Kidney (tissue), 13 donors: ENCODE measurements at regions not wholly inside any gene's neighbourhood (a gene's known extent, or its start where the extent isn't known, plus 50 kb on each side); places are given as distances from the start of the nearest gene placed in this dataset.

Experiments used
- DNase-seq, 5 donors: peaks; one replicate each; pipeline ENCODE4 v3.0.0-alpha.2; 2013 to 2020
- FAIRE-seq: peaks from 2 replicates; lab custom pipeline; 2012; peaks lifted over from hg19 to GRCh38; lab: Jason Lieb, UNC
- H3K27ac ChIP-seq, 2 donors: one replicate each; pipeline ENCODE4 v1.7.0; 2013; ENCODE audit warnings: low read depth in 2 of 2, low read length in 2 of 2, inconsistent platforms in 1 of 2
- H3K27me3 ChIP-seq: one replicate; pipeline ENCODE4 v1.7.1; 2013; ENCODE audit warnings: low read length, inconsistent platforms; ENCODE audit not compliant: control insufficient read depth, insufficient read depth
- H3K36me3 ChIP-seq, 3 donors: one replicate each; pipeline versions ENCODE4 v1.7.0 to v1.7.1; 2013; ENCODE audit warnings: low read length in 3 of 3, control low read depth in 1 of 3, inconsistent platforms in 1 of 3; ENCODE audit not compliant: insufficient read depth in 3 of 3, control insufficient read depth in 2 of 3
- H3K4me1 ChIP-seq, 3 donors: one replicate each; pipeline versions ENCODE4 v1.7.0 to v1.7.1; 2013; ENCODE audit warnings: low read length in 3 of 3, inconsistent platforms in 1 of 3, low read depth in 1 of 3; ENCODE audit not compliant: control insufficient read depth in 2 of 3, insufficient read depth in 2 of 3
- H3K4me3 ChIP-seq, 3 donors: one replicate each; pipeline versions ENCODE4 v1.7.0 to v1.8.1; 2013; ENCODE audit warnings: low read length in 3 of 3, control low read depth in 1 of 3, inconsistent platforms in 1 of 3
- H3K9ac ChIP-seq, 3 donors: one replicate each; pipeline versions ENCODE4 v1.7.0 to v1.7.1; 2013; ENCODE audit warnings: low read length in 3 of 3, control low read depth in 1 of 3, inconsistent platforms in 1 of 3
- H3K9me3 ChIP-seq, 3 donors: one replicate each; pipeline versions ENCODE4 v1.7.0 to v1.7.1; 2013; ENCODE audit warnings: low read length in 3 of 3, control low read depth in 1 of 3, inconsistent platforms in 1 of 3; ENCODE audit not compliant: control insufficient read depth in 2 of 3, insufficient read depth in 1 of 3
- CTCF ChIP-seq: IDR thresholded peaks from 3 replicates; pipeline ENCODE4 v1.5.1; 2012; ENCODE audit warnings: mild to moderate bottlenecking, moderate library complexity, borderline replicate concordance; ENCODE audit not compliant: insufficient read depth; ENCODE audit errors: extremely low read depth
- intact Hi-C: fragments of 100-400 bp; cut with DNase I; formaldehyde crosslinking; loops from one replicate; pipeline ENCODE4 v1.11.1; 2022
- donor health status: control.
- donor health status: control.
- donor health status: control.
- donor health status: control.
- donor health status: control.
- donor health status: DM: yes; HTN: yes; CAD: no.
- donor health status: Normal renal cell carcinoma (clear cell type).

- DNase-seq, result no peak
- Histone ChIP-seq H3K9ac (no peak overlapping the region), H3K27me3 (no peaks in the 10 kb centered on the region), H3K9me3 (no peaks in the 10 kb centered on the region), H3K36me3 (no peaks in the 10 kb centered on the region), H3K4me1 (no peaks in the 10 kb centered on the region), H3K27ac (no peak overlapping the region), H3K4me3 (no peak overlapping the region)
- intact Hi-C loops, result no loop called here
- FAIRE-seq, result no peak
- no peak for TF ChIP-seq CTCF
Measured at GRCh38 chr18:25451077-25451658, 99.2 kb upstream of the ZNF521 start.

- no peak for DNase-seq
- Histone ChIP-seq H3K9ac (no peak overlapping the region), H3K27me3 (no peaks in the 10 kb centered on the region), H3K9me3 (no peaks in the 10 kb centered on the region), H3K27ac (no peak overlapping the region), H3K36me3 (no peaks in the 10 kb centered on the region), H3K4me1 (no peaks in the 10 kb centered on the region), H3K4me3 (no peak overlapping the region)
- intact Hi-C loops, result no loop called here
- no peak for FAIRE-seq
- no peak for TF ChIP-seq CTCF
Measured at GRCh38 chr18:25449046-25449445, 97.1 kb upstream of the ZNF521 start.

- H3K27me3 ChIP-seq, result no peaks in the 10 kb centered on the region
- H3K9ac ChIP-seq, result no peak overlapping the region
- no peak overlapping the region for H3K27ac ChIP-seq
- DNase-seq (no peak), FAIRE-seq (no peak)
- H3K9me3 ChIP-seq, result no peaks in the 10 kb centered on the region
- H3K4me3 ChIP-seq, result no peak overlapping the region
- no peaks in the 10 kb centered on the region for H3K4me1 ChIP-seq
- intact Hi-C loops, result no loop called here
- no peaks in the 10 kb centered on the region for H3K36me3 ChIP-seq
- TF ChIP-seq CTCF, result no peak
Measured at GRCh38 chr18:25446972-25447371, 95.0 kb upstream of the ZNF521 start.

GRCh38 chr18:25445430-25445829 is 93.5 kb upstream of the ZNF521 start:
- H3K27ac ChIP-seq, result no peak overlapping the region
- no peaks in the 10 kb centered on the region for H3K9me3 ChIP-seq
- intact Hi-C loops, result no loop called here
- H3K4me1 ChIP-seq, result no peaks in the 10 kb centered on the region
- FAIRE-seq (no peak), DNase-seq (no peak)
- no peak overlapping the region for H3K4me3 ChIP-seq
- H3K36me3 ChIP-seq, result no peaks in the 10 kb centered on the region
- no peak for TF ChIP-seq CTCF
- H3K27me3 ChIP-seq, result no peaks in the 10 kb centered on the region
- no peak overlapping the region for H3K9ac ChIP-seq
